ENCODE measurements at regions not wholly inside any gene's neighbourhood (a gene's known extent, or its start where the extent isn't known, plus 50 kb on each side); places are given as distances from the start of the nearest gene placed in this dataset.

- DNase-seq: no peak
- 83 to 90% (median 83%) methylated on average over 12 of the region's 12 CpGs for WGBS, 3 donors
- intact Hi-C loops (cut with DNase I): no loop called here
Measured at GRCh38 chr7:47724335-47724982, 142.5 kb upstream of the TNS3 start.

GRCh38 chr7:47722126-47722525, 140.2 kb upstream of the TNS3 start:
- intact Hi-C loops (cut with DNase I): no loop called here
- no peaks in the 10 kb centered on the region for H3K36me3 ChIP-seq
- DNase-seq: no peak
- peaks cover 6% of the 10 kb centered on the region for H3K4me1 ChIP-seq (ENCODE audit: insufficient read depth)
- TF ChIP-seq POLR2A (IDR thresholded peaks at IDR 0.05): no peak
- TF ChIP-seq CTCF (IDR thresholded peaks at IDR 0.05): no peak
- TF ChIP-seq EP300 (IDR thresholded peaks at IDR 0.05): no peak
- H3K4me3 ChIP-seq: no peak overlapping the region
- 95 to 97% (median 97%) methylated on average over 8 of the region's 8 CpGs for WGBS, 3 donors
- no peak overlapping the region for H3K27ac ChIP-seq
- H3K27me3 ChIP-seq: no peaks in the 10 kb centered on the region
- H3K9me3 ChIP-seq: no peaks in the 10 kb centered on the region

More at GRCh38 chr7:47724335-47724982, 142.5 kb upstream of the TNS3 start:
- Histone ChIP-seq H3K9me3 (no peaks in the 10 kb centered on the region), H3K4me1 (ENCODE audit: insufficient read depth) (peaks cover 6% of the 10 kb centered on the region), H3K4me3 (no peak overlapping the region), H3K27me3 (no peaks in the 10 kb centered on the region), H3K36me3 (no peaks in the 10 kb centered on the region), H3K27ac (no peak overlapping the region)
- no peak for TF ChIP-seq EP300 (IDR thresholded peaks at IDR 0.05)
- TF ChIP-seq POLR2A (IDR thresholded peaks at IDR 0.05): no peak
- no peak for TF ChIP-seq CTCF (IDR thresholded peaks at IDR 0.05)

GRCh38 chr7:47721670-47722069, 139.8 kb upstream of the TNS3 start:
- Histone ChIP-seq H3K4me3 (no peak overlapping the region), H3K4me1 (ENCODE audit: insufficient read depth) (peaks cover 6% of the 10 kb centered on the region), H3K36me3 (no peaks in the 10 kb centered on the region), H3K27me3 (no peaks in the 10 kb centered on the region), H3K27ac (no peak overlapping the region), H3K9me3 (no peaks in the 10 kb centered on the region)
- intact Hi-C loops (cut with DNase I): no loop called here
- no peak for TF ChIP-seq EP300 (IDR thresholded peaks at IDR 0.05)
- no peak for TF ChIP-seq CTCF (IDR thresholded peaks at IDR 0.05)
- TF ChIP-seq POLR2A (IDR thresholded peaks at IDR 0.05): no peak
- WGBS, 3 donors: 96 to 99% (median 96%) methylated on average over 9 of the region's 9 CpGs
- no peak for DNase-seq

GRCh38 chr7:47720907-47721244, 139.0 kb upstream of the TNS3 start:
- intact Hi-C loops (cut with DNase I): no loop called here
- Histone ChIP-seq H3K27me3 (no peaks in the 10 kb centered on the region), H3K36me3 (no peaks in the 10 kb centered on the region), H3K9me3 (no peaks in the 10 kb centered on the region), H3K4me3 (no peak overlapping the region), H3K27ac (peak overlapping the region in 1 of 2 donors; percentile 24), H3K4me1 (ENCODE audit: insufficient read depth) (peaks cover 6% of the 10 kb centered on the region)
- DNase-seq: no peak
- TF ChIP-seq EP300 (IDR thresholded peaks at IDR 0.05) (no peak), CTCF (IDR thresholded peaks at IDR 0.05) (no peak), POLR2A (IDR thresholded peaks at IDR 0.05) (no peak)
- 56 to 66% (median 63%) methylated on average over 8 of the region's 8 CpGs for whole genome bisulfite sequencing, 3 donors
